H1 (cell line): ENCODE measurements at regions not wholly inside any gene's neighbourhood (a gene's known extent, or its start where the extent isn't known, plus 50 kb on each side); places are given as distances from the start of the nearest gene placed in this dataset.

Experiments
- CTCF ChIA-PET: fragments of 300-600 bp; sonication (Branson Sonifier 250); formaldehyde crosslinking; loops from one replicate; lab custom pipeline; 2021; ENCODE audit not compliant: partially characterized antibody; lab: Charles Lee
- POLR2A ChIA-PET: fragments of 300-600 bp; sonication (Branson Sonifier 250); formaldehyde crosslinking; loops from one replicate; lab custom pipeline; 2021; ENCODE audit warnings: inconsistent platforms; ENCODE audit not compliant: partially characterized antibody; lab: Charles Lee
- DNase-seq, 2 experiments: peaks; one replicate each; pipeline versions ENCODE4 v3.0.0 to v3.0.0-alpha.2; 2010 to 2022; ENCODE audit warnings: low spot score in 2 of 2, low read depth in 1 of 2, mixed read lengths in 1 of 2
- FAIRE-seq: peaks from 2 replicates; lab custom pipeline; 2011; peaks lifted over from hg19 to GRCh38; lab: Jason Lieb, UNC
- H2AFZ ChIP-seq: 2 replicates; pipeline ENCODE4 v1.8.1; 2012; ENCODE audit warnings: low read length, inconsistent platforms
- H2AK5ac ChIP-seq: 2 replicates; pipeline ENCODE4 v1.6.1; 2013; ENCODE audit warnings: low read depth, low read length
- H2BK120ac ChIP-seq: replicated peaks from 2 replicates; pipeline ENCODE3; 2013; ENCODE audit warnings: low read depth, low read length, inconsistent platforms
- H2BK12ac ChIP-seq: 2 replicates; pipeline ENCODE4 v1.6.1; 2013; ENCODE audit warnings: low read depth, low read length
- H2BK15ac ChIP-seq: 2 replicates; pipeline ENCODE4 v1.6.1; 2013; ENCODE audit warnings: low read length
- H2BK20ac ChIP-seq: 2 replicates; pipeline ENCODE4 v1.6.1; 2013; ENCODE audit warnings: low read length
- H2BK5ac ChIP-seq: 2 replicates; pipeline ENCODE4 v1.6.1; 2013; ENCODE audit warnings: low read depth, low read length
- H3K14ac ChIP-seq: 2 replicates; pipeline ENCODE4 v1.6.1; 2013; ENCODE audit warnings: inconsistent platforms; ENCODE audit not compliant: insufficient read length
- H3K18ac ChIP-seq: 2 replicates; pipeline ENCODE4 v1.6.1; 2013; ENCODE audit warnings: low read length; ENCODE audit errors: extremely low read depth
- H3K23ac ChIP-seq: 2 replicates; pipeline ENCODE4 v1.6.1; 2013; ENCODE audit warnings: inconsistent platforms; ENCODE audit not compliant: insufficient read length
- H3K23me2 ChIP-seq: 2 replicates; pipeline ENCODE4 v1.6.1; 2013; ENCODE audit warnings: low read depth, low read length
- H3K27ac ChIP-seq: 2 replicates; pipeline ENCODE4 v1.6.1; 2011; ENCODE audit warnings: low read depth, low read length, inconsistent platforms
- H3K27me3 ChIP-seq, 4 experiments: replicated peaks in 1 of 4; 1 replicate in 1 of 4; 2 replicates in 3 of 4; pipeline versions ENCODE4 v1.6.1 to v1.8.1; 2011 to 2013; ENCODE audit warnings: low read length in 3 of 4, mild to moderate bottlenecking in 3 of 4, inconsistent platforms in 2 of 4, mixed read lengths in 2 of 4, moderate library complexity in 1 of 4; ENCODE audit not compliant: control insufficient read depth in 3 of 4, insufficient read depth in 3 of 4; ENCODE audit errors: extremely low read depth in 1 of 4
- H3K36me3 ChIP-seq, 4 experiments: 2 replicates each; pipeline versions ENCODE4 v1.6.1 to v1.8.1; 2011 to 2013; ENCODE audit warnings: mild to moderate bottlenecking in 4 of 4, low read length in 3 of 4, moderate library complexity in 2 of 4, control low read depth in 1 of 4, inconsistent platforms in 1 of 4; ENCODE audit not compliant: insufficient read depth in 4 of 4, control insufficient read depth in 2 of 4
- H3K4ac ChIP-seq: replicated peaks from 2 replicates; pipeline ENCODE3; 2013; ENCODE audit warnings: low read length, low read depth, mixed read lengths, inconsistent platforms; ENCODE audit not compliant: insufficient read length
- H3K4me1 ChIP-seq, 4 experiments: replicated peaks in 1 of 4; 1 replicate in 1 of 4; 2 replicates in 3 of 4; pipeline versions ENCODE4 v1.6.1 to v1.8.1; 2011 to 2013; ENCODE audit warnings: low read length in 3 of 4, inconsistent platforms in 2 of 4, mixed read lengths in 1 of 4; ENCODE audit not compliant: insufficient read depth in 4 of 4, control insufficient read depth in 3 of 4
- H3K4me2 ChIP-seq, 2 experiments: 2 replicates each; pipeline versions ENCODE4 v1.6.1 to v1.8.1; 2011 to 2013; ENCODE audit warnings: low read depth in 2 of 2, low read length in 2 of 2, control low read depth in 1 of 2, inconsistent platforms in 1 of 2, mild to moderate bottlenecking in 1 of 2; ENCODE audit not compliant: insufficient read depth in 1 of 2
- H3K4me3 ChIP-seq, 4 experiments: fragments of 200-600, 300-600 bp in 1 of 4; sonication (generic), shearing (Covaris generic), sonication (Bioruptor Twin) in 1 of 4; 2 replicates each; pipeline versions ENCODE4 v1.5.1 to v1.8.1; 2011 to 2016; ENCODE audit warnings: low read length in 4 of 4, low read depth in 3 of 4, control low read depth in 2 of 4, inconsistent platforms in 2 of 4, mild to moderate bottlenecking in 2 of 4, mixed read lengths in 1 of 4, moderate library complexity in 1 of 4; ENCODE audit not compliant: insufficient read depth in 2 of 4; ENCODE audit errors: extremely low read depth in 1 of 4
- H3K56ac ChIP-seq: replicated peaks from 2 replicates; pipeline ENCODE3; 2013; ENCODE audit warnings: low read depth, mild to moderate bottlenecking, mixed read lengths, low read length, inconsistent platforms; ENCODE audit not compliant: insufficient read length
- H3K79me1 ChIP-seq: 2 replicates; pipeline ENCODE4 v1.6.1; 2013; ENCODE audit warnings: low read depth, low read length, control low read depth
- H3K79me2 ChIP-seq, 2 experiments: 2 replicates each; pipeline versions ENCODE4 v1.6.1 to v1.8.1; 2012 to 2013; ENCODE audit warnings: low read length in 2 of 2, mild to moderate bottlenecking in 2 of 2, inconsistent platforms in 1 of 2; ENCODE audit not compliant: insufficient read depth in 2 of 2, control insufficient read depth in 1 of 2
- H3K9ac ChIP-seq, 4 experiments: replicated peaks in 1 of 4; 1 replicate in 1 of 4; 2 replicates in 3 of 4; pipeline versions ENCODE4 v1.6.1 to v1.8.1; 2011 to 2013; ENCODE audit warnings: low read depth in 3 of 4, low read length in 3 of 4, control low read depth in 2 of 4, mild to moderate bottlenecking in 2 of 4, moderate library complexity in 2 of 4, inconsistent platforms in 1 of 4; ENCODE audit errors: extremely low read depth in 1 of 4
- H3K9me3 ChIP-seq, 2 experiments: 2 replicates each; pipeline versions ENCODE4 v1.6.1 to v1.8.1; 2012 to 2013; ENCODE audit warnings: mild to moderate bottlenecking in 2 of 2, moderate library complexity in 2 of 2, control low read depth in 1 of 2, inconsistent platforms in 1 of 2, low read depth in 1 of 2, low read length in 1 of 2, mixed read lengths in 1 of 2; ENCODE audit not compliant: insufficient read depth in 2 of 2
- H4K20me1 ChIP-seq, 2 experiments: replicated peaks in 1 of 2; 2 replicates each; pipeline versions ENCODE3 to v1.8.1; 2011 to 2013; ENCODE audit warnings: inconsistent platforms in 2 of 2, low read length in 2 of 2, mild to moderate bottlenecking in 1 of 2; ENCODE audit not compliant: insufficient read depth in 2 of 2, control insufficient read depth in 1 of 2
- H4K5ac ChIP-seq: 2 replicates; pipeline ENCODE4 v1.6.1; 2013; ENCODE audit warnings: low read length, low read depth, mixed read lengths, inconsistent platforms; ENCODE audit not compliant: insufficient read length
- H4K8ac ChIP-seq: 2 replicates; pipeline ENCODE4 v1.8.0; 2013; ENCODE audit warnings: mild to moderate bottlenecking, moderate library complexity, low read length, inconsistent platforms; ENCODE audit not compliant: insufficient read depth; ENCODE audit errors: extremely low read depth
- H4K91ac ChIP-seq: replicated peaks from 2 replicates; pipeline ENCODE3; 2013; ENCODE audit warnings: low read length, mixed read lengths, inconsistent platforms; ENCODE audit not compliant: insufficient read length
- NRF1 ChIP-seq: IDR thresholded peaks from 2 replicates; pipeline ENCODE4 v1.6.1; 2011; ENCODE audit warnings: mild to moderate bottlenecking, low read depth, low read length, improper control_type of control experiment
- RXRA ChIP-seq: IDR thresholded peaks from 2 replicates; pipeline ENCODE4 v1.6.1; 2011; ENCODE audit warnings: low read depth, mild to moderate bottlenecking, low read length, moderate library complexity; ENCODE audit not compliant: insufficient read depth
- SAP30 ChIP-seq: fragments of 300-600 bp; sonication (generic); IDR thresholded peaks from 2 replicates; pipeline ENCODE4 v1.7.1; 2012; ENCODE audit warnings: low read length, moderate library complexity, mild to moderate bottlenecking, inconsistent platforms; ENCODE audit not compliant: insufficient read depth, insufficient replicate concordance
- WGBS, 2 experiments: shearing (Covaris generic) in 1 of 2; methylation state at CpG; one replicate each; pipeline versions ENCODE4 v1.1.6 to v1.1.7; 2013 to 2015; ENCODE audit warnings: low lambda C conversion rate in 2 of 2, mixed read lengths in 2 of 2, inconsistent platforms in 1 of 2, low coverage in 1 of 2, missing lambda C conversion rate in 1 of 2; ENCODE audit not compliant: insufficient replicate concordance in 2 of 2, insufficient coverage in 1 of 2, insufficient read length in 1 of 2; ENCODE audit errors: extremely low coverage in 1 of 2, missing lambda C conversion rate in 1 of 2; 5-methylcytosine and 5-hydroxymethylcytosine counted together

DNA sequence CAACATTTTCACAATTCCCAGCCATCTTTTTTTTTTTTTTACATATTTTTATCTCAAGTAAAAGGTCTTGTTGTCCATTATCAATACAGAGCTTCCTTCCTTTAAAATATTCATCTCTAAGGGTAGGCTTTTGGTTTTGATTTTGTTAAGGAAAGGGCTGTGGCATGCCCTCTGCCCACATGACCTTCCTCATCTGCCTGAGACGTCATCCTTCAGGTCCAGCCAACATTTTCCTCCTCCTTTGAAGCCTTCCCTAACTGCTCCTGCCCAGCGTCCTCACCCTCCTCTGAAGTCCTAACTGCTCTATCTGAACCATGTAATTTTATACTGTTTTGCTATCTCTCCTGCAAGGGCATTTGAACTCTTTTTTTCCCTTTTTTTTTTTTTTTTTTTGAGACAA lies 73.9 kb upstream of the TGM3 start:
- TF ChIP-seq SAP30 (no peak), RXRA (no peak), NRF1 (no peak)
- no peak overlapping the region for H3K56ac ChIP-seq
- no peak overlapping the region for H3K4me2 ChIP-seq
- H3K27ac ChIP-seq = no peak overlapping the region
- POLR2A ChIA-PET = no interaction called here
- no peak overlapping the region for H2AFZ ChIP-seq
- no peak overlapping the region for H3K4me3 ChIP-seq
- no peak overlapping the region for H3K18ac ChIP-seq
- no peaks in the 10 kb centered on the region for H3K79me2 ChIP-seq
- no peak overlapping the region for H4K5ac ChIP-seq
- H3K27me3 ChIP-seq = no peaks in the 10 kb centered on the region
- no peaks in the 10 kb centered on the region for H3K4me1 ChIP-seq
- H2AK5ac ChIP-seq = no peak overlapping the region
- H2BK12ac ChIP-seq = no peak overlapping the region
- H4K91ac ChIP-seq = no peak overlapping the region
- no peak for DNase-seq
- peaks cover 0 to 3% of the 10 kb centered on the region in 2 experiments; a peak in 1 of 4 replicates for H3K9me3 ChIP-seq
- no peaks in the 10 kb centered on the region for H3K23me2 ChIP-seq
- no peak overlapping the region for H3K9ac ChIP-seq
- H3K23ac ChIP-seq = no peak overlapping the region
- H3K79me1 ChIP-seq = no peaks in the 10 kb centered on the region
- CTCF ChIA-PET = interaction anchor here (0.6 to 1.1 kb wide), 3 partner anchors 13 to 1369 kb away, joined by 3 to 7 read pairs (median 5); no protein-coding TSS in a partner anchor
- no peak overlapping the region for H2BK20ac ChIP-seq
- H4K8ac ChIP-seq = no peak overlapping the region
- no peak overlapping the region for H2BK15ac ChIP-seq
- H3K4ac ChIP-seq = no peak overlapping the region
- no peak overlapping the region for H3K14ac ChIP-seq
- no peaks in the 10 kb centered on the region for H3K36me3 ChIP-seq
- 80% methylated on average over 2 of the region's 2 CpGs; no CpG with 5 or more reads in 1 of the 2 experiments for WGBS, 2 experiments
- H4K20me1 ChIP-seq = no peaks in the 10 kb centered on the region
- no peak overlapping the region for H2BK120ac ChIP-seq
- no peak overlapping the region for H2BK5ac ChIP-seq
- FAIRE-seq = no peak
